Large intestine (tissue), 3 donors: ENCODE measurements at regions not wholly inside any gene's neighbourhood (a gene's known extent, or its start where the extent isn't known, plus 50 kb on each side); places are given as distances from the start of the nearest gene placed in this dataset.

ENCODE experiments used
- DNase-seq, 2 donors: peaks; one replicate each; pipeline versions ENCODE4 v3.0.0 to v3.0.0-alpha.2; 2013
- H3K27ac ChIP-seq: one replicate; pipeline ENCODE4 v1.5.1; 2013; ENCODE audit warnings: low read length
- H3K27me3 ChIP-seq: 2 replicates; pipeline ENCODE4 v1.6.1; 2013; ENCODE audit warnings: low read length; ENCODE audit not compliant: control insufficient read depth, insufficient read depth
- H3K36me3 ChIP-seq: 2 replicates; pipeline ENCODE4 v1.6.1; 2013; ENCODE audit warnings: low read length; ENCODE audit not compliant: control insufficient read depth, insufficient read depth
- H3K4me1 ChIP-seq: one replicate; pipeline ENCODE4 v1.6.1; 2013; ENCODE audit warnings: low read length; ENCODE audit not compliant: control insufficient read depth, insufficient read depth
- H3K4me3 ChIP-seq: one replicate; pipeline ENCODE4 v1.5.1; 2013; ENCODE audit warnings: low read length
- H3K9me3 ChIP-seq: one replicate; pipeline ENCODE4 v1.6.1; 2013; ENCODE audit warnings: mild to moderate bottlenecking, low read depth, low read length, moderate library complexity; ENCODE audit not compliant: control insufficient read depth
- WGBS: methylation state at CpG from one replicate; pipeline ENCODE4 v1.1.5; 2013; ENCODE audit warnings: low lambda C conversion rate; ENCODE audit not compliant: insufficient coverage; 5-methylcytosine and 5-hydroxymethylcytosine counted together

GRCh38 chr5:138626333-138626944 lies 51.2 kb upstream of the HSPA9 start:
- Histone ChIP-seq H3K4me1 (no peaks in the 10 kb centered on the region), H3K9me3 (no peaks in the 10 kb centered on the region), H3K4me3 (no peak overlapping the region), H3K36me3 (no peaks in the 10 kb centered on the region), H3K27ac (no peak overlapping the region), H3K27me3 (no peaks in the 10 kb centered on the region)
- WGBS = 95% methylated on average over 2 of the region's 5 CpGs
- DNase-seq = no peak

- H3K27me3 ChIP-seq = no peaks in the 10 kb centered on the region
- no peaks in the 10 kb centered on the region for H3K9me3 ChIP-seq
- no peaks in the 10 kb centered on the region for H3K36me3 ChIP-seq
- 100% methylated on average over 1 of the region's 6 CpGs for WGBS
- no peak for DNase-seq
- H3K27ac ChIP-seq = no peak overlapping the region
- H3K4me1 ChIP-seq = no peaks in the 10 kb centered on the region
- H3K4me3 ChIP-seq = no peak overlapping the region
These were observed 49.9 kb upstream of the HSPA9 start for GRCh38 chr5:138625134-138625533.
